ENCODE measurements at regions not wholly inside any gene's neighbourhood (a gene's known extent, or its start where the extent isn't known, plus 50 kb on each side); places are given as distances from the start of the nearest gene placed in this dataset.

- TF ChIP-seq CTCF (IDR thresholded peaks at IDR 0.05; ENCODE audit: insufficient read depth, low read length) (no peak), POLR2AphosphoS5 (IDR thresholded peaks at IDR 0.05; ENCODE audit: low read depth) (no peak)
Observed at GRCh38 chrX:109184506-109185139, 297.3 kb downstream of the GUCY2F start.

All from HL-60 (cell line).